GM12872 (cell line): ENCODE measurements at regions not wholly inside any gene's neighbourhood (a gene's known extent, or its start where the extent isn't known, plus 50 kb on each side); places are given as distances from the start of the nearest gene placed in this dataset.

ENCODE experiments used
- TF ChIP-seq, protein P1 (sequence below): IDR thresholded peaks from 3 replicates; pipeline ENCODE4 v1.5.1; 2011; ENCODE audit warnings: low read depth, mild to moderate bottlenecking, low read length, moderate library complexity; ENCODE audit not compliant: insufficient read depth

DNA sequence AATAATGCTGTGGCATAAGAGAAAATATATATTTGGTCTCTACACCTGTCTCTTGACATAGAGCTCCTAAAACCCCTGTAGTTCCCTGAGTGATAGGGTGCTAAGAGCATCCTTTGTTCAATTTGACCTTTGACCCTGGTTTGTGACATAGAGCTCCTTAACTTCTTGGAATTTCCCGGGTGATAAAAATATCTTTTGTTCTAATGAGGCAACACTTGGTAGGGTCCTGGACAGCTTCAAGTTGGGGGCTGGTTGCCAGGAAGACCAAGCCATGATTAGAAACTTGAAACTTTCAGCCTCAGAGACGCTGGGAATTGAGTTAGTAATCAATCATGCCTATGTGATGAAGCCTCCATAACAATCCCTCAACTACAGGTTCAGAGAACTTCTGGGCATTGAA, 105.4 kb downstream of the CASP12 start:
- TF ChIP-seq, protein P1, sequence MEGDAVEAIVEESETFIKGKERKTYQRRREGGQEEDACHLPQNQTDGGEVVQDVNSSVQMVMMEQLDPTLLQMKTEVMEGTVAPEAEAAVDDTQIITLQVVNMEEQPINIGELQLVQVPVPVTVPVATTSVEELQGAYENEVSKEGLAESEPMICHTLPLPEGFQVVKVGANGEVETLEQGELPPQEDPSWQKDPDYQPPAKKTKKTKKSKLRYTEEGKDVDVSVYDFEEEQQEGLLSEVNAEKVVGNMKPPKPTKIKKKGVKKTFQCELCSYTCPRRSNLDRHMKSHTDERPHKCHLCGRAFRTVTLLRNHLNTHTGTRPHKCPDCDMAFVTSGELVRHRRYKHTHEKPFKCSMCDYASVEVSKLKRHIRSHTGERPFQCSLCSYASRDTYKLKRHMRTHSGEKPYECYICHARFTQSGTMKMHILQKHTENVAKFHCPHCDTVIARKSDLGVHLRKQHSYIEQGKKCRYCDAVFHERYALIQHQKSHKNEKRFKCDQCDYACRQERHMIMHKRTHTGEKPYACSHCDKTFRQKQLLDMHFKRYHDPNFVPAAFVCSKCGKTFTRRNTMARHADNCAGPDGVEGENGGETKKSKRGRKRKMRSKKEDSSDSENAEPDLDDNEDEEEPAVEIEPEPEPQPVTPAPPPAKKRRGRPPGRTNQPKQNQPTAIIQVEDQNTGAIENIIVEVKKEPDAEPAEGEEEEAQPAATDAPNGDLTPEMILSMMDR, result no peak

DNA sequence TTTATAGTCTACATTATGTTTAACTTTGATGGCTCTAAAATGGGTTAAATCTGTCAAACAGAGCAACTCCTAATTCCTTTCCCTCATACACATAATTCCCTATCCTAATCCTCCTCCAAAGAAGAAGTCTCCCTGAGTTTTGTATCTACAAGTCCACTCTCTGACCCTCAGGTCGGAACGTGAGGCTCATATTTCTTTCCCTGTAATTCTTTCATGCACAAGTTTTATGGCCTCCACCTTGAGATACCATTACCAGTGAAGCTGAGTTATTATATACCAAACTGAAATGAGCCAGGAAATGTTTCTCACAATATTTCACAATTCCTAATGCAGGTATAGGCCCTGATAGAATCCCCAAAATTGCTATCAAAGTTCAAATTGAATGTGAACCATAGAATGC, 106.4 kb downstream of the CASP12 start:
- TF ChIP-seq, protein P1, result no peak

DNA sequence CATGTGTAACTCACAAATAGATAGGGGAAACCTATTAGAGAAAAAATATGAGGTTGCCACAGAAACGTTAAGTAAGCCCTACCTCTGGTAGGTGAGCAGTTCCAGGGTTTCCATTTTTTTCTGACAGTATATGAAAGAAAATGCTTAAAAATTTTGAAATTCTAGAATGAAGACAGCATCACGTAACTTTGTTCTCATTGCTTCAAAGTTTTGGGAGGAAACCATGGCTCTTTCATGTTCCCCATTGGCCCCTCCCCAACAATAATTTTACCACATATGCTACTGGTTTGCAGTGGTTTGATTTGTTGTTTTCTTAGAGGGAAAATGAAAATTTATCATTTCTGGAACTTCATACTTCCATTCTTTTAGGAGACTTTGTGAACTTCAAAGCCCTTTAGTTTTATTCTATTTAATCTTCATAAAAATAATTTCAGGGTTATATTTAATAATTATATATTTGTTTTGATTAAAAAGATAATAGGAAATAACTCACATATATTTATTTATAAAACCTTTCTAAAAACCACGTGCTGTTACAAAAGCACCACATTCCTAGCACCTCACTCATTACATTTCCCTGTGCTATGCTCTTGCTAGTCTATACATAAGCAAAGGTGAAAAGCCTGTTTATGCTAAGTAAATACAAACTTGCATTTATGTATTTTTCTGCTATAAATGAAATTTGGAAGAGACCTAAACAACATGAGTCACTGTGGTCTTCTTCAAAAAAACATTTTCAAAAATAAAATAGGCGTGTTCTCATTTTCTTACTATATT, 113.4 kb downstream of the CASP12 start:
- TF ChIP-seq, protein P1, result no peak

DNA sequence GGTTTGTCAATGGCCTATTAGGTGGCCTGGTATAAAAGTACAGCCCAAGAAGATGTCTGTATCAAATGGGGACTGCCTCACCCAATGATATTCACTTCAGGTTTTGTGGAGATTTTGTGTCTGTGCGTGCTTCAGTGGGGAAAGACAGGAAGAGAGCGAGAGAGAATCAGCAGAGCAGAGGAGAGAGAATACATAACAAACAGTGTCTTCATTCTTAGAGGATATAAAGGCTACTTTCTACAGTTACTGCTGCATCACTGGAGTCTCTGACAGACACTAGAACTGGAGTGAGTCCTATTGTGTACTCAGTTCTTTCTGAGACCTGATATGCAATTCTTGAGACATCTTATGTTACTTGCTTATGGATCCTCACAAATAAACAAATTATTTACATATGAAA, 115.0 kb downstream of the CASP12 start:
- TF ChIP-seq, protein P1, result no peak

DNA sequence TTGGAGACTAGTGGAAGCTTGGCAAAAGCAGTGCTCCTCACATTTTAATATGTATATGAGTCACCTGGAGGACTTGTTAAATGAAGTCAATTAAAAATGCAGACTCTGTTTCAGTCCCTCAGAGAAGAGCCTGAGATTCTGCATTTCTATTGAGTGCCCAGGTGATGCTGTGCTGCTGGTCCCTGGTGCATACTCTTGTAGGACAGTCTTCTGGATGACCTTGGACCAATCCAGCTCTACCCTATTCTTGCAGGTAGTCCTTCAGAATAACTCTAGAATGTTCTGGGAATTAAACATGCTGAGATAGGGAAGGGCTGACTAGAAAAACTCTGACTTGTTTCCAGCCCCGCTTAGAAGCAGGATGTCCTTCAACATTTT, 115.9 kb downstream of the CASP12 start:
- TF ChIP-seq, protein P1, result no peak

DNA sequence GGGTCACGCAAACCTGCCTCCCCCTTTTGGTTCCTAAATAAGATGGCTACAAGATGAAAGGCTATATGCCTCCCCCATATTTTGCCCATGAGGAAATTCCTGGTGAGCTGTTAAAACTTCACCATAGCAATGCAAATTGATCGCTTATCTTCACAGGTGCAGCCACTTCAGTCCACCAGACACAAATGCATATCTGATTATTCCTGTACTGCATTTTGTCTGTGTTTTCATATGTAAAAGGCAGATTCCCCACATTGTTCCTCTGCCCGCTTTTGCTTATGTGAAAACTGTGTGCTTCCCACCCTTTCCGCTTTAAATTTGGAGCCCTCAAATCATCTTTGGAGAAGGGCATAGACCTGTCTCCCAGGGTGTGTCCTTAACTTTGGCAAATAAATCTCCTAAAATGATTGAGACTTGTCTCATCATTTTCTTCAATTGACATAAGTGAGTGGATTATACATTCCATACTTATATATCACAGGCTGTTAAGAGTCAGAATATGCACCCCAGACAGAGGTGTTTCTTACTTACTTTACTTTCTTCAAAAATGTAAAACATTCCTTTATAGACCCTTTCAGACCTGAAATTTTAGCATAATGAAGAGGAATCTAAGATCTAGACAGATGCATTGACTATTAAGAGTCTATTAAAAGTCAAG, 116.4 kb downstream of the CASP12 start:
- TF ChIP-seq, protein P1, result no peak

DNA sequence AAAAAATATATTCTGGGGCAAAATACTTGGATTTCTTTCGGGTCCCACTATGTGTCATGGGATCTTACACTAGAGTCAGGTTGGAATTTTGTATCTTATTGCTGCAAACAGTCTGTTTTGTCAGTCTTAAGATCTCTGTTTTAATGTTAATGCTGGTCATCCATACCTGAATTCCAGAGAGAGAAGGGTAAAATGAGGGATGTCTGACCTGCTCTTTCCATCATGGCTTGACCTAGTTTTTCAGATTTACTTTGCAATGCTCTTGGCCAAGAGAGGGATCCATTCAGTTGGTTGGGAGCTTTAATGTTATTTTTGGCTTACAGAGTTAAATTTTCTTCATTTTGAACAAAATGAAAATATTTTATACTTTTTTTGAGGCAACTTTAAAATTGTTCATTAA, 117.2 kb downstream of the CASP12 start:
- TF ChIP-seq, protein P1, result no peak
